Fibroblast of skin of back (primary cell): ENCODE measurements at regions not wholly inside any gene's neighbourhood (a gene's known extent, or its start where the extent isn't known, plus 50 kb on each side); places are given as distances from the start of the nearest gene placed in this dataset.
A peak's percentile ranks its signal among the peaks of the same experiment; 100 is the strongest.

Experiments used
- DNase-seq: peaks from one replicate; pipeline ENCODE4 v3.0.0-alpha.2; 2013

DNA sequence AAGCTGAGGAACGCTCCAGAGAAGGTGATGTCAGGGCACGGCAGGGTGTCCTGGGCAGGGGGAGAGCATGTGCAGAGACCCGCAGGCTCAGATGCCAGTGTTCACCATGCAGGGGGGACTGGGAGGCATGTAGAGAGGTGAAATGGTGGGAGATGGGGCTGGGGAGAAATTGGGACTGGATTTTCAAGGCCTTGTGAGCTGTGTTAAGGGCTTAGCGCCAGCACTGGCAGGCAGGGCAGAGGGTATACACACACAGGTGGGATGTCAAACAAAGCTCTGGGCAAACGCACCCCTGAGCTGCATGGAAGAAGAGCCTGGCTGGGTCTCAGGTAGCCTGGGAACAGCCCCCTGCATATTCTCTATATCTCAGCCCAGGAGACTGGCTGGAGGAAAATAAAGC lies 282.7 kb downstream of the SHQ1 start:
- no peak for DNase-seq

DNA sequence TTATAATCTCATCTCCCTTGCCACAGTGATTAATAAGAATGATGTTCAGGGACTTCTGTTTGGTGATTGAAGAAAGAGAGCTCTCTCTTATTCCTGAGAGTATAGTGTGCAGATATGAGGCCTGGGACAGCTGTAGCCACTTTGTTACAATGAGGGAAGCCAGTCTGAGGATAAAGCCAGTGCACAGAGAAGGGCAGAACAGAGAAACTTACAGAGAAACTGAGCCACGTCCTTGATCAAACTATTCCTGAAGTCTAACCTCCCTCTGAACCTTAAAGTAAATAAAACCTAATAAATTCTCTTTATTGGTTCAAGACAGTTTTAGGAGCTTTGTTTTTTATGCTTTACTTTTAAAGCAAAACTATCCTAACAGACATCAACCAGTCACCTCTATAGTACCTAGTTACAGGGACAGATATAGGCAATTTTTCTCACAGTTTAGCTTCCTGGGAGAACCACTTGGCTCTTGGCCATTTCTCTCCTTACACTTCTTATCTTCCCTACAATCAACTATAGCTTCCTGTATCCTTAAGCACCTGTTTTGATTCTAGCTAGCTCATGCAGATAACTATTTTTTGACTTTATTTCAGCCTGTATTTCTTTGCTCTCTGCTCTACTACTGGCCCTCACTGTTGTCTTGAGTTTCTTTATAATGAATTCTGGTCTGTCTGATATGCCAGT lies 284.4 kb downstream of the SHQ1 start:
- DNase-seq, result no peak

DNA sequence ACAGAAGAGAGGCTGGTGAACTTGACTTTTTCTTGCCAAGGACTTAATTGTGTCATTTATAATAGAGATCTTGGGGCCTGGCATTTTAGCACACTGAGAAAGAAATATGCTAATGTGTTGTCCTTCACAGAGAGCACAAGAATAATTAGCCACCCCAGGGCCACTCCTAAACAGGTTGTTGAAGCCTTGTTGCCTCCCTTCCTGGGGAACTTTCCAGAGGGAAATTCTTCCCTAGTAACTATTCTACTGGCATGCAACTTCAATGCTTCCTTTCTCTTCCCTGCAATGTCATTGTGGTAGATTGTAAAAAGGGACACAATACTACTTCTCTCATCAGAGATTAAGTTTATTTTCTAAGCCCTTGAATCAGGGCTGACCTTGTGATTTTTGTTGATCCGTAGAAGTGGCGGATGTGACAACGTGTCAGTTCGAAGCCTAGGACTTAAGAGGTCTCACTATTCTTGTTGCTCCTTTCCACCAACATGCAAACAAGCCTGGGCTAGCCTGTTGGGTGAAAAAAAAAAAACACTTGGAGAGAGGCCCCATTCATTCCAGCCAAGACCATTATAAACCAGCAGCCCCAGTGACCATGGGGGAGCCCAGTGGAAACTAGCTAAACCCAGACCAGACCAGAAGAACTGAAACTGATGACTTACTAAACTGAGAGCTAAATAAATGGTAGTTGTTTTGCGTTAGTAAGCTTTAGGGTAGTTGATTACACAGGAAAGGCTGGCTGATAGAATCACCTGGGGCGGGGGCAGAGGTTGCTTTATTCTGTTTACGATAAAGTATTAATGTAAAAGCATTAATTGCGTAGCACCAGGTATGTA lies 287.2 kb downstream of the SHQ1 start:
- no peak for DNase-seq

DNA sequence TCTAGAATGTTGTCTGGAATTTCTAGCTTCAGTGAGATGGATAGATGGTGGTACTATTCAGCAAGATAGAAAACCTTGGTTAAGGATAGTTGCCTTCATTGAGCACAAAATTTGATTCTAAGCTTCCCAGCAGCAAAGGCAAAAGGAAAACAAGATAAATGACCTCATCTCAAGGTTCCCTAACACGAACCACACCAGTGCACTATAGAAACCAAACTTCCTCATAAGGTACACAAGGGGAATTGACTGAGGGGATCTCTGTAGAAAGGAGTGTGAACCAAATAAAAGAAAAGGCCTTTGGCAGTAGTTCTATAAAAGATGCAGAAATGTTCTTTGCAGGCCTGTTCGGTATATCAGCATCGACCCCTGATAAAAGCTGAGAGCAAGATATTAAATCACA lies 288.9 kb downstream of the SHQ1 start:
- no peak for DNase-seq

DNA sequence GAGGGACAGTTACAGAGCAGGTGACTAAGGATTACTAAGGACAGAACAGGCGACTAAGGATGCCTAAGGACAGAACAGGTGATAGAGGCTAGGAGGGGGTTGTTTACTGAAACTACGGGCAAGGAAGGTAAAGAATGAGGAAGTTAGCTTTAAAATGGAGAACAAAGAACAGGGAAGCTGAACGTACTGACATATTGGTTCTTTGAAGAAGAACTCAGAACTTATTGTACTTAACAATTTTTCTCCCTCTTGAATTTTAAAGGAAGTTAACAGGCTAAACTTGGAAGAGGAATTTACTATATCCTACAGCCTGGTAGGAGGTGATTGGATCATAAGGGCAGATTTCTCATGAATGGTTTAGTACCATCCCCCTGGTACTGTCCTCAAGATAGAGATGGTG lies 290.2 kb downstream of the SHQ1 start:
- DNase-seq, result no peak

DNA sequence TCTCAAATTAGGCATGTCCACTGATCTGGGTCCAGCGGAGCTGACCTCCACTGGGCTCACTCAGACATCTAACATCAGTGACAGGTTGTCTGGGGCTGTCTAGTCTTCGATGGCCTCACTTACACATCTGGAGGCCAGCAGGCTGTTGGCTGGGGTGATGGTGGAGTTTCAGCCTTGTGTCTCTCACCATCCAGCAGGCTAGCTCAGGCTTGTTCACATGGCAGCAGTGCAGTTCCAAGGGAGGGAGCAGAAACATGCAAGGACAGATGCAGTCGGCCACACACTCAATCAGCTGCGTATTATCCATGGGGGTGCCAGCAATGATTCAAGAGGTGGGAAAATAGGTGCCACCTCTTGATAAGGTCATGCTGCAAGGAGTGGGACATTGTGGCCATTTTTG lies 292.5 kb downstream of the SHQ1 start:
- DNase-seq, result no peak

DNA sequence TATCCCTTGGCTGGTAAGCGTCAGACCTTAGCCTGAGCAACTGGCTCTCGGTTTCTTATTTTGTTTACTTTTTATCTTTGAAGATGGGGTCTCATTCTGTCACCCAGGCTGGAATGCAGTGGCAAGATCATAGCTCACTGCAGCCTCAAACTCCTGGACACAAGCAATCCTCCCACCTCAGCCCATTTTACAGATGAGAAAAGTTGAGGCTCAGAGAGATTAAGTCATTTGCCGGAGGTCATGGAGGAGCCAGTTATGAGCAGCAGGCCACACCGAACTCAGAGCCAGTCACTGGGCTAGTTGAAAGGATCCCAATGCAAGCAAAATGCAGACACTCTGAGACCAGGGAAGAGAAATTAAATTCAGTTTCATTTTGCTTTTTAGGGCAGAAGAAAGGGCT lies 293.6 kb downstream of the SHQ1 start:
- DNase-seq, result no peak

DNA sequence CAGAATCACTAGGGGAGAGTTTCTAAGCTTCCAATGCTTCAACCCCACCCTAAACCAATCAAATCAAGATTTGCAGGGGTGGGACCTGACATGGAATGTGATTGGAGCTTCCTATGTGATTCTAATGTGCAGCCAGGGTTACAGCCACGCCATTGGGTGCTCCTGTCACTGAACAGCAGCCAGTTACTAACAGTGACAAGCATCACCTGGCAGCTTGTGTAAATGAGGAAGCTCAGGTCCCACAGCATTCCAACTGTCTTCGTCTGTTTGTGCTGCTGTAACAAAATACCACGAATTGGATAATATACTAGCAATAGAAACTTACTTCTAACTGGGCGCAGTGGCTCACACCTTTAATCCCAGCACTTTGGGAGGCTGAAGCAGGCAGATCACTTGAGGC lies 294.9 kb downstream of the SHQ1 start:
- no peak for DNase-seq

DNA sequence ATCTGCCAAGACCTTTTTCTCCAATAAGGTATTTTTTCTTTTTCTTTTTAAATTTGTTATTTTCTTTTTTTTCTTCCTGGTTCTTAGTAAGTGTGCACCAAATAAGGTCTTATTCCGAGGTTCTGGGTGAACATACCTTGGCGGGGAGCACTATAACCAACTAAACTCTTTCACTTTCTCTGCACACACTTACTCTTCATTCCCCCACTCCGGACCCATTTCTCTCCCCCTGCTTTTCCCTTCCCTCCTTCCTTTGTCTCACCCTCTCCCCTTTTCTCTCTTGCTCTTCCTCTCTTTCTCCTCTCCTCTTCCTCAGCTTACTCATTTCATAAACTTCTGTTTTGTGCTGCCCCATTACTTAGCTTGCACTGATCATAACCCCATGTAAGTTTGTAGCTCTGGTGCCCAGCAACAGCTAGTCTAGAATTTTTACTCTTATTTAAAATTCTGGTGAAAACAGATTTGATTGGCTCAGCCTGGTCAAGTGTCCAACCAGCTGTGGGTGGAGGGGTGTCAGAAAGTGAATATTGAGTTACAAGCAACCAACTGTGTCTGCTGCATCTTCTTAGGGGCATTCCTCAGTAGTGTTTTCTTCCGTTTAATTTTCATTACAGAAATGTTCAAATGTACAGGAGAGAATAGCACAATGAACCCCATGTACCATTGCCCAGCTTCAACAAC lies 297.5 kb downstream of the SHQ1 start:
- no peak for DNase-seq

DNA sequence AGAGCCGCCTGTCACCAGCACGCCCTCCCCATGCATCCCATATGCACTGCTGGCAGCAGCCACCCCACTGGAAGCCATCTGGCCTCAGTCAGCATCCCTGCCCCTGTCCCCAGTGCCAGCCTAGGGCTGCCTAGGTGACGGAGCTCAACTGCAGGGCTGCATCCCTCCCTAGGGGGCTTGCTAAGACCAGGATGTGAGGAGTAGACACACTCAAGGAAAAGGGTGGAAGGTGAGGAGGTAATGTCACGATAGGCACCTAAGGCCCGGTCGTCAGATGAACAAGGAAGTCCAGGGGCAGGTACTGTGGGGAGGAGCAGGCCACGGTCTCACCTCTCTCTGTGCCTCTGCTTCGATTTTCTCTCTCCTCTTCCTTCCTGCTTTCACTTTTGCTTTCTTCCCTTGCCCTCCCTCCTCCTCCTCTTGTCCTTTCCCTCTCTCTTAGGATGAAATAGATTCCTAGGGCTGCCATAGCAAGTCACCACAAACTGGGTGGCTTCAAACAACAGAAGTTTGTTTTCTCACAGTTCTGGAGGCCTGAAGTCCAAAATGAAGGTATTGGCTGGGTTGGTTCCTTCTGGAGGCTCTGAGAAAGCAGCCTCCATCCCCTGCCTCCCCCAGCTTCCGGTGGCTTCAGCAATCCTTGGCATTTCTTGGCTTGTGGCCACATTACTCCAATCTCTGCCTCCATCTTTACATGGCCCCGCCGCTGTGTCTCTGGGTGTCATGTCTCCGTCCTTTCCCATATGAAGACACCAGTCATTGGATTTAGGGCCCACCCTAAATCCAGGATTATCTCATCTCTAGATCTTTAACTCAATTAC lies 298.3 kb downstream of the SHQ1 start:
- DNase-seq, result no peak

DNA sequence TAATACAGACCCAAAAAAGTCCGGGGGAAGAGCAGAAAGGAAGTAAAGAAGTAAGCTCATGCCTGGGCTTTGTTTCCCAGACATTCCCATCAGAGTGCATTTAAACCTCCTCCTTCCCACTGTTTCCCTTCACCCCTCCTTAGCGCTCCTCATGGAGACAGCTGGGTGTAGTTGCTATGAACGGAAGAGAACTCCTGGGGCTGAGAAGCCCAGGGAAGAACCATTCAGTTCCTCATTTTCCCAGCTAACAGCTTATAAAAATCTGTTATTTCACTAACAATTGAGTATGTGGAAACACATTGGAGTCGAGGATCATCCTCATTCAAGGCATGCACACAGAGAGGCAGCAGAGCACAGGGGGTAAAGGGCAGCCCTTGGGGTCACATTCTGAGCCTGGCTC lies 299.3 kb downstream of the SHQ1 start:
- no peak for DNase-seq

DNA sequence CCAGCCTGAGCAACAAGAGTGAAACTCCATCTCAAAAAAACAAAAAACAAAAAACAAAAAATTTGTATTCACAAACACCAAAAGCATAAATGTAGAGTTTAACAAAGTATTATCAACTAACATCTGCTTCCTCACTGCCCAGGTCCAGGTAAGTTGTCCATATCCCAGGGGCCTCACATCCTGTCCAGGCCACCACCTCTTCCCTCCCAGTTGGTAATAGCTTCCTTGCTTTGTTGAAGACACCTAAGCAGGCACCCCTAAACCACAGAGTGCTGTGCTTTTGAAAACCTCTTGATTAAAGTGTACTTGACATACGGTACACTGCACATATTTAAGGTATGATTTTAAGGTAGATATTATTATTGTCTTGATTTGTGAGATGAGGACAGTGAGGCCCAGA lies 299.8 kb downstream of the SHQ1 start:
- DNase-seq, result no peak

DNA sequence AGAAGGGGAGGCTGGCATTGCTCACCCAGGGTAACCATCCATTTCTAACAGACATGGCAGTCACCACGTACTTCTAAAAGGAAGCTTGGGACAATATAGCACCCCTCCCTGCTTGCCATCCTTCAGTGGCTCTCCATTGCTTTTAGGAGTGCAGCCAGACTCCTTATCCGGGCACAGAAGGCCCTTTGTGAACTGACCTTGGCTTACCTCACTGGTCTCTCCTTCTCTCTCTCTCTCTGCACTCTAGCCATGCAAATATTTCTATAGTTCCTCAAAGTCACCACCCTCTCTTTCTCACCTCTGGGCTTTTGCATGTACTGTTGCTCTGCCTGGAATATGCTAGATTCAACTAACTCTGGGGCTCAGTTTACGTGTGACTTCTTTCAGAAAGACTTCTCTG lies 301.1 kb downstream of the SHQ1 start:
- DNase-seq, result no peak

DNA sequence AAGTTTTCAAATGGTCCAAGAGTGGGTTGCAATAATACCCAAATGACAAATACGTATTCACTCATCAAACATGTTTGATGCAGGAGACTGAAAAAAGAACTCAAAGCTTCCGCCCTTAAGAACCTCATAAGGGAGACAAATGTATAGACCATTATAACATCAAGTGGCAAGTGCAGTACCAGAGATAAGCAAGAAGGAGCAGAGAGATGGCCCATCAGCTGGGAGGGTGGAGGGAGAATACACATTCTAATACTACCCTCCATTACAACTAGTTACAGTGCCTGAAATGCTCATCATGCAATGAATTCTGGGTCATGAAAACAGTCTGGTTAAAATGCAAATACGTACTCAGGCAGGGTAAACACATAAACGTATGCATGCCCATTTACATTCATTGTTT lies 304.0 kb downstream of the SHQ1 start:
- no peak for DNase-seq

DNA sequence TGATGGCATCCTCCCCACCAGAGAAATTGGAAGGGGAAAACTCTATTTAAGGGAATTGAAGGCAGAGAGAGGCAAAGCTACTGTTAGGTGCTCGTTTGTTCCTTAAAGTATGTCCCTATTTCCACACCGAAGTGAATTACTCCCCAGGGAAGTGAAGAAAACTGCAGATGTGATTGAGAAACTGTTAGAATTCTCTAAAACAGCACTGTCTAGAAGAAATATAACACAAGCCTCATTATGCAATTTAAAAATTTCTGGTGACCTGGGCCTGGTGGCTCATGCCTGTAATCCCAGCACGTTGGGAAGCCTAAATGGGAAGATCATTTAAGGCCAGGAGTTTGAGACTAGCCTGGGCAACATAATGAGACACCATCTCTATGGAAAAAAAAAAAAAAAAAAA lies 305.0 kb downstream of the SHQ1 start:
- no peak for DNase-seq

DNA sequence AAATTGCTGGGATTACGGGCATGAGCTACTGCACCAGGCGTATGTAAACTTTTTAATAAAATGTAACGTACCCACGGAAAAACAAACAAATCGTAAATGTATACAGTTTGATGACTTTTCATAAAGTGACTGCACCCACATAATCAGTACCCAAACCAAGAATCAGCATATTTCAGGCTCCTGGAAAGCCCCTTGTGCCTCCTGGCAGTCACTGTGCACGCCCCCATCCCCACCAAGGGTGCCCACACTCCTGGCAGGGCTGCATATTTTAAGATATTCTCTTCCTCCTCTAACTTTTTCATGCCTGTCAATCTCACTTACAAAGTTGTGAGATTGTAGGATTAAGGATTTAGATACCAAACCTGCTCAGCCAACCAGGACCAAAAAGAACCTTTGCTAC lies 305.5 kb downstream of the SHQ1 start:
- DNase-seq, result no peak

DNA sequence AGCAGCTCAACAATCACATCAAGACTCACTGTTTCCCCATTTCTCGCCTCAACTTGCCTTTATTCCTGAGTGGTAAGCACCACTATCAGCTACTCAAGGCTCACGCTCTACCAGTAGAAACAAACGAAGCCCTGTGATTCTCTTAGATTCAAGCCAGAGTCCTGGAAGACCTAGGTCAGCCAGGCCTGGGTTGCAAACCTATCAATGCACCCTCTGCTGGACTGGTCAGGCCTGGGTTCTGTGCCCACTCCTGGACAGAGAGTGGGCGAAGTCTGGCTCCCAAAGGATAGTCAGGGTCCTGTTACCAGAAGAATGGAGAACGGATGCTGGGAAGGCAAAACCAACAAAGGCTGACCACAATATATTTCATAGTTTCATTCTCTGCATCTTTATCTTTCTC lies 308.4 kb downstream of the SHQ1 start:
- no peak for DNase-seq

DNA sequence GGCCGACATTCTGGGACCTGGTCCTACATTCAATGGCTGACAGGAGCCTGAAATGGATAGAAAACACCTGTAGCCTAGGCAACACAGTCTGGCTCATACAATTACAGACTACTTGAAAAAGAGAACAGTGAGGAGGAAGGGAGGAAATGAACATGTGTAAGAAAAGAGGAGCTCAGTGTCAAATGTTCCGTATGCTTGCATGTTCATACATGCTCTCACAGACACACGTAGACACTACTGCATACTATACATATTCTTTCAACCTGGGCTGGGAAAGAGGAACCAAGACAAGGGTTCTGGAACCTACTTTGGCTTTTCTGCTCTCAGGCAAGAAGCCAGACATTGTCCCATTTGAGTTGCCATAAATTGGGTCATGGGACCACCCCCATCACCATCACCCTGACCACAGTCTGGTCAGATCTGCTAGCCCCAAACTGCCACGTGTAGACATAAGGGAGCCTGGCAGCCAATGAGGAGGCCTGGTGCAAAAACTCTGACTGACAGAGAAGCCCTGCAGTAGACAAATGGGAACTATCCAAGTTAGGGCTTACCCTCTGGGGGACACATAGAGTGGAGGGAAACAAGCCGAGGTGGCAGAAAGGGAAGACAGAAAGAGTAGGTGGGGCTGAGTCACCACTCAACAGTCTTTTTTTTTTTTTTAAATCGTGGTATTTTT lies 310.0 kb downstream of the SHQ1 start:
- no peak for DNase-seq

DNA sequence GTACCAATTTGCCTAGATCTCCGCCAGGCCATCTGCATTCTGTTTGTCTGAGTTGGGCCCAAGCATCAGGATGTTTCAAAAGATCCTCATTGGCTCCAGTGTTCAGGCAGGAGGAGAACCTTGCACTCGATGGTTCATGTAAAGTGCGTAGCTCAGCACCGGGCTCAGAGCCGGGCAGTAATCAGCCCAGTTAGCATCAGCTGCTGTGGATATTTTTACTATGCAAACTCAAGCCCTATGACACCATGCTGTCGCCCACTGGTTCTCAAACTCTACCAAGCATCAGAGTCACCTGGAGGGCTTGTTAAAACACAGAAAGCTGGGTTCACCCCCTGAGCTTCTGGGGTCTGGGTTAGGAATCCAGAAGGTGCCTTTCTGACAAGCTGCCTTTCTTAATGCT lies 310.8 kb downstream of the SHQ1 start:
- no peak for DNase-seq

DNA sequence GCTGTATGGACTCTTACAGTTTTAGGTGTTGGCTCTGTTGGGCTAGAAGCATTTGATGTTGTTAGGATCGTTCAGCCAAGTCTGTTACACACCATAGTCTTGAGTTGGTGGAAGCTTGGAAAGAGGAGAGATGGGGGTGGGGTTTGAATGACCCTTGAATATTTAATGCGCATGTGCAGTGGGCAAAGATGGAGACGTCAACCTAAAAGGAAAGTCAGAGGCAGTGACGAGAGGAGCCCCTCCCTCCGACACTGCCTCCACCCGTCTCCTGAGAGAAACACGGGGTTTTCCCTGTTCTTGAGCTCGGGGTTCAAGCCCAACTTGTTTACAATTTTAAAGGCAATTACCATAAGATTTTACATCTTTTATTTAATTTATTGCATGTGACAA lies 311.4 kb downstream of the SHQ1 start:
- no peak for DNase-seq

DNA sequence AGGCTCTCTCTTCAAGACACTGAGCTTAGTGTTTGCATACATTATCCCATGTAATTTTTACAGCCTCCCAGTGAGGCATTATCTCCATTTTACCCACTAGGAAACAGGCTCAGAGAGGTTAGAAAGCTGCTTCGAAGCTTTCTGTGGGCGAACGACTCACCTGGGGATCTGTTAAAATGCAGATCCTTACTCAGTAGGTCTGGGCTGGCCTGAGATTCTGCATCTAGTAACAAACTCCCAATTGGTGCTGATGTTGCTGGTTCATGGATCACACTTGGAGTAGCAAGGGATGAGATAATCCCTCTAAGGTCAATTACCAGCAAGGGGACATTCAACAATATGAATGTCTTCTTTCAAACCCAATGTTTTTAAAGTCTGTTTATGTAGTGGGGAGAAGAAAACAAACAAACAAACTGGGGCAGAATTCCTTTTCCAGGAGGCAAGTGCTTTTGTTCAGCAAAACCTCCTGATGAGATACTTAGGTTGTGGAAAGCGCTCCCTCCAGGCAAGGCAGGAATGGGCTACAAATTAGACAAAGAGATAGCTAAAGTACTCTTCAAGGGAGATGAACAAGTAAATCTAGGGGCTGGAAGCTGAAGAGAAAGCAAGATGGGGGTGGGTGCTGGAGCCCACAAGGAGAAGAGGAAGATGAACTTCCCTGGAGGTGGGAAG lies 311.9 kb downstream of the SHQ1 start:
- no peak for DNase-seq

DNA sequence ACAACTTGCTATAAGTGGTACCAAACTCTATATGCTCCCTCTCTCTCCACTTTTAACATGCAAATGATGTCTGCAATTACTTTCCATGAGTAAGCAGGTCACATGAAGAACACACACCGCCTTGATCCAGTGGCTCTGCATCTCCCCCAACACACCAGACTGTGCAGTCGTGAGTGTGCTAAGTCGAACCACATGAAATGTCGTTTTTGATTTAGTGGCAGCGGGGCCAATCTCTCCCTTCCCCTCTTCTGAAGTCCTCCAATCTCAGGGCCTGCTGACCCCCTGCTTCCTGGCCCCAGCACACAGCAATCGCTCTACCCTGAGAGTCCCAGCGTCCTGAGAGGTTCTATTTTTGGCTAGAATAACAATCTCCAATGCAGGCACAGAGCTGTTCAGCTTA lies 312.5 kb downstream of the SHQ1 start:
- peak; percentile 5 for DNase-seq
